ENCODE measurements at regions not wholly inside any gene's neighbourhood (a gene's known extent, or its start where the extent isn't known, plus 50 kb on each side); places are given as distances from the start of the nearest gene placed in this dataset.

DNA sequence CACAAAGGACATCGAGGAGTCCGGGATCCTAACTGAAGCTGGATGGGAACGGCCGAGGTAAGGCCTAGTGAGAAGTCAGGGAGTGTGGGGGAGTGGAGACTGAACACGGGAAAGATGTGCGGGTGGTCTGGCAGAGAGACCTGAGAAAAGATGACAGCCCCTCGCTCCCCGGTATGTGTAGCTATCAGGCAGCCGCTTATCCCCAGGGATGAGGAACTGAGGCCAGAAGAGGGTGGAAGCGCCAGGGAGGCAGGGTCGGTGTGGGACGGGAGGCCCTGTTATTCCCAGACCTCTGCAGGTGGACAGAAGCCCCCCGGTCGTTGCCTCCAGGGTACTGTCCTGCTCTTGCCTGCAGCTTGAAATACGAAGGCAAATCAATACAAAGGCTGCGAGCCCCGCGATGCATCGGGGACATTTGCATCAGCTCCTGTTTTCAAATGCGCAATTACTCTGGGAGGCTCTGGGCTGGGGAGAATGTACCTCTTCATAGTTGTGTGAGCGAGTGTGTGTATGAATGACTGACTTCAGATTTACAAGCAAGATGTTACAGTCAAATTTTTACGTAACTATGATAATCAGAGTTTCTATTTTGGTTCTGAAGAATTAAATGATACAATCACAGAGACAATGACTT, 221.3 kb downstream of the QKI start:
- peaks cover 22% of the 10 kb centered on the region for H3K27me3 Mint-ChIP-seq
- H3K4me1 Mint-ChIP-seq: no peaks in the 10 kb centered on the region
- DNase-seq: no peak
- H3K9me3 Mint-ChIP-seq: no peaks in the 10 kb centered on the region
- H3K4me3 Mint-ChIP-seq: no peak overlapping the region
- no peaks in the 10 kb centered on the region for H3K36me3 Mint-ChIP-seq
- H3K27ac Mint-ChIP-seq: no peak overlapping the region

DNA sequence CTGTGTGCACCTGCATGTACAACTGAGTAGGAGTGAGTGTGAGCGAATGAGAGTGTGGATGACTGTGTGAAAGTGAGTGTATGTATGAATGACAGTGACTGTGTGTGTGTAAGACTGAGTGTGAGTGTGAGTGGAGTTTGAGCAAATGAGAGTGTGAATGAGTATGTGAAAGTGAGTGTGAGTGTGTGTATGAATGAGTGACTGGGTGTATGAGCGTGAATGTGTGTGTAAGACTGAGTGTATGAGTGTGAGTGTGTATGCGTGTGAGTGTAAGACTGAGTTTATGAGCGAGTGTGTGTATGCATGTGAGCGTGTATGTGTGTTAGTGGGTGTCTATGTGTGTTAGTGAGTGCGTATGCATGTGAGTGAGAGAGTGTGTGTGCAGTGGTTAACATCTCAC, 220.8 kb downstream of the QKI start:
- H3K4me1 Mint-ChIP-seq: no peaks in the 10 kb centered on the region
- no peaks in the 10 kb centered on the region for H3K36me3 Mint-ChIP-seq
- H3K9me3 Mint-ChIP-seq: no peaks in the 10 kb centered on the region
- no peak overlapping the region for H3K4me3 Mint-ChIP-seq
- H3K27ac Mint-ChIP-seq: no peak overlapping the region
- DNase-seq: no peak
- peaks cover 22% of the 10 kb centered on the region for H3K27me3 Mint-ChIP-seq

DNA sequence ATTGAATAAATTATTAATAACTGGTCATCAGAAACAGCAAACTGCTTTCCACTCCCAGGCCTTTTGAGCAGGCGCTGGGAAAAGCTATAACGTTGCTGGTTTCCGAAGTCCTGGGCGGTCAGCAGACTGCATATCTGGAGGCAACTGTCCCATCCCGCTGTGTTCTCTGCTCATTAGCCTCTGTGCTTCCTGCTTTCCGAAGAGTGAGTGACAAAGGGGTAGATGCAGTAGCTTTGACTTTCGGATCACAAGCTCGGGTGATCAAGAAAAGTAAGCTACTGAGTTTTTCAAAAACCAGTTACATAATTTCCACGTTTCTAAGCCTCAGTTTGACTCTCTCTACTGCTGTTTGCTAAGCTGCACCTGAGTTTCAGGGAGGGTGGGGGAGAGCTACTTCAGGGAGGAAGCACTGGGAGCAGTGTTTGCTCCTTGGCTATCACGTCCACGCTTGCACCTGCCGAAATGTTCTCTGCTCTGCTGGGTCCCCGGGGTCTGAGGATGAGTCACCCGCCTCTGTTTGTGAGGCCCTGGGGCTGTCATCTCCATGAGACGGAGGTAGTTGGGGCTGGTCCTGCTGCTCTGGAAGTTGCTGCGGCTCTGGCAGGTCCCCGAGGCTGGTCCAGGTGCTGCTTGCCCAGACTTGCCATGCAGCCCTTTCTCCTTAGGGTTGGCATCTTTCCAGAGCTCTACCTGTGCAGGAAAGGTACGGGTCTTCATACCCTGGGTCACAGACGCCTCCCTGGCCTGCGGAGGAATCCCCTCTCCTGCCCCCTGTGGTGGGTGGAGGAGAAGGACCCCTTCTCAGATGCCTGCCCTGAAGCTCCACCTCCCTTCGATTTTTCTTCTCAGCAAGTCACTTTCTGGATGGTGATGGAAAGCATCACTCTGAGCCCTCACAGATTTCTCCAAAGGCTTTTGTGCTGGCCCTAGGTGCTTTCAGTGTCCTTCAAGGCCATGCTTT, 220.0 kb downstream of the QKI start:
- no peak for DNase-seq
- Mint-ChIP-seq H3K27me3 (peaks cover 30% of the 10 kb centered on the region), H3K4me3 (no peak overlapping the region), H3K36me3 (no peaks in the 10 kb centered on the region), H3K27ac (no peak overlapping the region), H3K9me3 (no peaks in the 10 kb centered on the region), H3K4me1 (no peaks in the 10 kb centered on the region)

DNA sequence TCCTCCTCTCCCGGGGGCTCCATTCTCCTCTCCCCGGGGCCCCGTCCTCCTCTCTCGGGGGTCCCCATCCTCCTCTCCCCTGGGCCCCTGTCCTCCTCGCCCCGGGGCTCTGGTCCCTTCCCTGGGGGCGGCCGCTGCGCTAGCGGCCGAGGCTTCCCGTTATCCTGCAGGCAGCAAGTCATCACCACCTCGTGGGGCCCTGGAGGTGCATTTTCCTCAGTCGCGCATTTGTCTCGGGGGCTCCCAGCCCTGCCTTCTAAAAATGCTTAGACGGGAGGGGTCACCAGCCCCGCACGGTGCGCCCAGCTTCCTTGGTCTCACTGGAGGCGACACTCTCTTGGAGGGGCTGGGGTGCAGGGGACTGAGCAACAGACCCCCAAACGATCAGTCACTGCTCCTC, 216.5 kb downstream of the QKI start:
- Mint-ChIP-seq H3K9me3 (no peaks in the 10 kb centered on the region), H3K27me3 (peaks cover 35% of the 10 kb centered on the region), H3K4me1 (no peaks in the 10 kb centered on the region), H3K4me3 (no peak overlapping the region), H3K27ac (no peak overlapping the region), H3K36me3 (no peaks in the 10 kb centered on the region)
- no peak for DNase-seq

DNA sequence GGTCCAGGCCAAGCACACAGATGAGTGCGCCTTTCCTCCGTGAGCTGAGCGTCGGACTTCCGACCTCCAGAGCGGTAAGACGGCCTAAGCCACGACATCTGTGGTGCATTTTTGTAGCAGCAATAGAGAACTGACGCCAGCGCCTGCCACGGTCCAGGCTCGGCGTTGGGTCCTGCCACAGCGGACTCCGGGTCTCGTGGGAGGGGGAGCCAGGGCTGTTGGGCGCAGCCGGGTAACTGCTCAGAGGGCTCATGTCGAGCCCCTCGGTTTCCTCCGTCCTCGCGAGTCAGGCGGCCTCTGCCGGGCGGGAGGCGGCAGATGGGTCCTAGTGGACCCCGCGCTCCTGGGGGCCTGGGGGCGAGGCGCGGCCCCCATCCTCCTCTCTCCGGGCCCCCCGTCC, 216.1 kb downstream of the QKI start:
- DNase-seq: no peak
- Mint-ChIP-seq H3K27ac (no peak overlapping the region), H3K9me3 (no peaks in the 10 kb centered on the region), H3K4me3 (no peak overlapping the region), H3K4me1 (no peaks in the 10 kb centered on the region), H3K36me3 (no peaks in the 10 kb centered on the region), H3K27me3 (peaks cover 35% of the 10 kb centered on the region)

DNA sequence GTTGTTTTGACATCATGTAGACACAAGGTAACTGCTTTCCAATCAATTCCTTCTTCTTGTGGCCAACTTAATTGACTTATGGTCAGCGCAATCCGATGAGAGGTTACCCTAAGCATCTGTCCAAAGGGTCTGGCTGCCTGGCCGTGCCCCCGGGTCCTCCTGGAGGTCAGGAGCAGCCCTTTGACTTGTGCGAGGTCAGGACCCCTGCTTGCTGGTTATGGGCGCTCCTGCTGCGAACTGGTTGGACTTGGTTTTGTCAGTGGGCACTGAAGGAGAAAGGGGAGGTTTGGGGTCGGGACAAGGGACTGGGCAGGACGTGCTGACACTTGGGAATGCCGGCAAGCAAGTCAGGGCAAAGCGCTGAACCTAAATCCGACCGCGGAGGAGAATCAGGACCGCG, 215.6 kb downstream of the QKI start:
- Mint-ChIP-seq H3K9me3 (no peaks in the 10 kb centered on the region), H3K27ac (no peak overlapping the region), H3K4me3 (no peak overlapping the region), H3K36me3 (no peaks in the 10 kb centered on the region), H3K27me3 (peaks cover 35% of the 10 kb centered on the region), H3K4me1 (no peaks in the 10 kb centered on the region)
- DNase-seq: no peak

All from activated naive CD8-positive, alpha-beta T cell treated with anti-CD3 and anti-CD28 coated beads for 36 hours (primary cell).